Left lung (tissue), 4 donors: ENCODE measurements at regions not wholly inside any gene's neighbourhood (a gene's known extent, or its start where the extent isn't known, plus 50 kb on each side); places are given as distances from the start of the nearest gene placed in this dataset.

Experiments used
- ATAC-seq: fragments of 200-7000 bp; cut with Tn5 transposase; one replicate; pipeline ENCODE4 v1.9.1; 2020; ENCODE audit warnings: moderate library complexity
- DNase-seq, 4 donors: peaks; one replicate each; pipeline ENCODE4 v3.0.0-alpha.2; 2013 to 2020
- H3K27ac ChIP-seq, 2 donors: fragments of 200-600 bp; sonication (generic) in 1 of 2; one replicate each; pipeline versions ENCODE4 v1.5.0 to v1.8.0; 2020 to 2021
- H3K27me3 ChIP-seq, 2 donors: fragments of 200-600 bp; sonication (generic) in 1 of 2; one replicate each; pipeline versions ENCODE4 v1.5.0 to v1.8.0; 2020 to 2021
- H3K36me3 ChIP-seq, 2 donors: fragments of 200-600 bp; sonication (generic) in 1 of 2; one replicate each; pipeline versions ENCODE4 v1.5.0 to v1.8.0; 2020 to 2021
- H3K4me1 ChIP-seq, 2 donors: fragments of 200-600 bp; one replicate each; pipeline ENCODE4 v1.8.0; 2021
- H3K4me3 ChIP-seq, 2 donors: fragments of 200-600 bp; sonication (generic) in 1 of 2; one replicate each; pipeline versions ENCODE4 v1.5.0 to v1.8.0; 2020 to 2021; ENCODE audit warnings: mild to moderate bottlenecking in 1 of 2
- H3K9me3 ChIP-seq, 2 donors: fragments of 200-600 bp; sonication (generic) in 1 of 2; one replicate each; pipeline versions ENCODE4 v1.5.0 to v1.8.0; 2020 to 2021
- CTCF ChIP-seq, 2 donors: fragments of 200-600 bp; sonication (generic) in 1 of 2; IDR thresholded peaks; one replicate each; pipeline versions ENCODE4 v1.5.0 to v1.8.0; 2021; ENCODE audit warnings: antibody characterized with exemption in 2 of 2
- intact Hi-C, 2 donors: fragments of 100-400 bp; cut with DNase I; formaldehyde crosslinking; loops; one replicate each; pipeline versions ENCODE4 v1.11.2 to v1.14.2; 2022
- donor health status: DM: no; HTN: yes; CAD: no.
- donor health status: DM: no; HTN: no; CAD: no.

DNA sequence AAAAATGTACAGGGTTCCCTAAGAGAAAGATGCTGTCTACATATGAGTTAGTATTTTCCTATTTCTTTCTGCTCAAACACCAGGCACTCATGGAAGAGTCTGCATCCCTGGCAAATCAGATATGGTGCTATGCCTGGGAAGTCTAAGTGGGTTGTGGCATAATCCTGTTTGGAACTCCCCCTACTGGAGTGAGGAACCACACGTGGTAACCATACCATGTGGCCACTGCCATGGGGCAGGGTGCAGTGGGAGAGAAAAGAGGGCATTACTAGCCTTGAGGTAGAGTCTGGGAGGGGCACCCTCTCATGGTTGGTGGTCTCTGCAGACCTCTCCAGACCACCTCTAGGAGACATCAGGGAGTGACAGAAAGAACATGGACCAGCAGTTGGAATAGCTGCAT lies 257.9 kb upstream of the ATP5MC3 start:
- Histone ChIP-seq H3K9me3 (no peaks in the 10 kb centered on the region), H3K4me1 (no peaks in the 10 kb centered on the region), H3K27me3 (no peaks in the 10 kb centered on the region), H3K36me3 (no peaks in the 10 kb centered on the region), H3K27ac (no peak overlapping the region), H3K4me3 (no peak overlapping the region)
- intact Hi-C loops: no loop called here
- DNase-seq (no peak), ATAC-seq (no peak)
- no peak for TF ChIP-seq CTCF (IDR thresholded peaks at IDR 0.05)

DNA sequence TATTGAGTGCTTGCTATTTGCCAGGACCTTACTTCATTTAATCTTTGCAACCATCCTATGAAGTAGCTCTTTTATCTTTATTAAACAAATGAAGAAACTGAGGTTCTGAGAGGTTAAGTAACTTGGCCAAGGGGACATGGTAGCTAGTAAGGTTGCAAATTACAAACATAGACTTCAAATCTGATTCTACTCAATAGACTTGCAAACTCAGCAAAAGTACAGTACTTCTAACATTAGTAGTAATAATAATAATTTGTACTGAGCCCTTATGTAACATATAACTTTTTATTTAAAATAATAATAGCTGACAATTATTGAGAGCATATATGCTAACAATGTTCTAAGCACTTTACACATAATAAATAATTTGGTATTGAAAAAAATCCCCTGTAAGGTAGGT lies 255.7 kb upstream of the ATP5MC3 start:
- no peak for DNase-seq
- no peak for ATAC-seq
- Histone ChIP-seq H3K27ac (no peak overlapping the region), H3K36me3 (no peaks in the 10 kb centered on the region), H3K9me3 (no peaks in the 10 kb centered on the region), H3K27me3 (no peaks in the 10 kb centered on the region), H3K4me1 (no peaks in the 10 kb centered on the region), H3K4me3 (no peak overlapping the region)
- TF ChIP-seq CTCF (IDR thresholded peaks at IDR 0.05): no peak
- intact Hi-C loops: no loop called here

- no peak for TF ChIP-seq CTCF (IDR thresholded peaks at IDR 0.05)
- Histone ChIP-seq H3K27me3 (no peaks in the 10 kb centered on the region), H3K27ac (no peak overlapping the region), H3K36me3 (no peaks in the 10 kb centered on the region), H3K4me3 (no peak overlapping the region), H3K9me3 (no peaks in the 10 kb centered on the region), H3K4me1 (no peaks in the 10 kb centered on the region)
- intact Hi-C loops: no loop called here
- DNase-seq (no peak), ATAC-seq (no peak)
Observed at GRCh38 chr2:175436076-175436475, 254.6 kb upstream of the ATP5MC3 start.

GRCh38 chr2:175435012-175435411 lies 253.5 kb upstream of the ATP5MC3 start:
- Histone ChIP-seq H3K4me1 (no peaks in the 10 kb centered on the region), H3K36me3 (no peaks in the 10 kb centered on the region), H3K9me3 (no peaks in the 10 kb centered on the region), H3K4me3 (no peak overlapping the region), H3K27me3 (no peaks in the 10 kb centered on the region), H3K27ac (no peak overlapping the region)
- ATAC-seq (no peak), DNase-seq (no peak)
- no peak for TF ChIP-seq CTCF (IDR thresholded peaks at IDR 0.05)
- intact Hi-C loops: no loop called here

- H3K4me3 ChIP-seq: no peak overlapping the region
- no peaks in the 10 kb centered on the region for H3K4me1 ChIP-seq
- ATAC-seq (no peak), DNase-seq (no peak)
- intact Hi-C loops: no loop called here
- H3K27me3 ChIP-seq: no peaks in the 10 kb centered on the region
- no peaks in the 10 kb centered on the region for H3K36me3 ChIP-seq
- no peak for TF ChIP-seq CTCF (IDR thresholded peaks at IDR 0.05)
- H3K9me3 ChIP-seq: peaks cover 0 to 16% of the 10 kb centered on the region in 2 donors
- no peak overlapping the region for H3K27ac ChIP-seq
Observed at GRCh38 chr2:175432793-175433192, 251.3 kb upstream of the ATP5MC3 start.
